GM10266 (cell line): ENCODE measurements at regions not wholly inside any gene's neighbourhood (a gene's known extent, or its start where the extent isn't known, plus 50 kb on each side); places are given as distances from the start of the nearest gene placed in this dataset.
"Not testable (repeated sequence)": the region's sequence is repeated elsewhere in the genome, so short reads cannot be mapped to it uniquely, and the experiment has no call there.

Experiments
- DNase-seq: peaks from one replicate; pipeline ENCODE4 v3.0.0; 2012; ENCODE audit errors: extremely low spot score
- TF ChIP-seq, protein P1 (sequence below): IDR thresholded peaks from 2 replicates; pipeline ENCODE4 v1.5.1; 2012; ENCODE audit warnings: mild to moderate bottlenecking, low read depth; ENCODE audit not compliant: control insufficient read depth, insufficient read depth; ENCODE audit errors: missing control alignments

DNA sequence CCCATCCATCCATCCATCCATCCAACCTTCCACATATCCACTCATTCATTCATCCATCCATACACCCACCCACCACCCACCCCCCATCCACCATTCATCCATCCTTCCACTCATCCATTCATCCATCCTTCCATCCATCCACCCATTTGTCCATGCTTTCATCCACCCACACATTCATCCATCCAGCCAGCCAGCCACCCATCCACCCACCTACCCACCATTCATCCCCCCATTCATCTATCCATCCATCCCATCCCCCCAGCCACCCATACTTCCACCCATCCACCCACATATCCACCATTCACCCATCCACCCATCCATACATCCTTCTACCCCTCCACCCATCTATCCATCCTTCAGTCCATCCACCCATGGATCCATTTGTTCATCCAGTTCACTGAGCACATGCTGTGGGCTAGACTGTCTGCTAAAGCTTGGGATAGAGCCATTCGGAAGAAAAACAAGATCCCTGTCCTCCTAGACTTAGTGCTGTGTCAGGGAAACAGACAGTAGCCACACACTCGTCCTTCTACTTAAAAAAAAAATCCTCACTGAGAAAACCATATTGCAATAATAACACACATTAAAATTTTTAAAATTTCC lies 377.5 kb downstream of the ADGRD1 start:
- DNase-seq: no peak
- TF ChIP-seq, protein P1, sequence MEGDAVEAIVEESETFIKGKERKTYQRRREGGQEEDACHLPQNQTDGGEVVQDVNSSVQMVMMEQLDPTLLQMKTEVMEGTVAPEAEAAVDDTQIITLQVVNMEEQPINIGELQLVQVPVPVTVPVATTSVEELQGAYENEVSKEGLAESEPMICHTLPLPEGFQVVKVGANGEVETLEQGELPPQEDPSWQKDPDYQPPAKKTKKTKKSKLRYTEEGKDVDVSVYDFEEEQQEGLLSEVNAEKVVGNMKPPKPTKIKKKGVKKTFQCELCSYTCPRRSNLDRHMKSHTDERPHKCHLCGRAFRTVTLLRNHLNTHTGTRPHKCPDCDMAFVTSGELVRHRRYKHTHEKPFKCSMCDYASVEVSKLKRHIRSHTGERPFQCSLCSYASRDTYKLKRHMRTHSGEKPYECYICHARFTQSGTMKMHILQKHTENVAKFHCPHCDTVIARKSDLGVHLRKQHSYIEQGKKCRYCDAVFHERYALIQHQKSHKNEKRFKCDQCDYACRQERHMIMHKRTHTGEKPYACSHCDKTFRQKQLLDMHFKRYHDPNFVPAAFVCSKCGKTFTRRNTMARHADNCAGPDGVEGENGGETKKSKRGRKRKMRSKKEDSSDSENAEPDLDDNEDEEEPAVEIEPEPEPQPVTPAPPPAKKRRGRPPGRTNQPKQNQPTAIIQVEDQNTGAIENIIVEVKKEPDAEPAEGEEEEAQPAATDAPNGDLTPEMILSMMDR: no peak

DNA sequence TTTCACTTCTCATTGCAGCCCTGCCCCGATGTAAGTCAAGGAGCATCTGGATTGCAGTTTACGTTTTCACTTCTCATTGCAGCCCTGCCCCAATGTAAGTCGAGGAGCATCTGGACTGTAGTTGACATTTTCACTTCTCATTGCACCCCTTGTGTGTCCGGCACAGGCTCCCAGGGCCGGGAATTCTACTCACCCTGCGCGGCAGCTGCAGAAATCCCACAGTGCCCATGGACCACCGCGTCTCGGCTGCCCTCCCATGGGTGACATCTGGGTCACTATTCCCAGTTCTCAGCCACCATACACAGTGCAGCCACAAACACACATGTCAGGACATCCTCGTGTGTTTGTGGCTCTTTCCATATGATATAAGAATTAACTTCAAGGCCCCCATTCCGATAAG lies 378.5 kb downstream of the ADGRD1 start:
- no peak for DNase-seq
- TF ChIP-seq, protein P1: no peak

- TF ChIP-seq, protein P1: no peak
- DNase-seq: no peak
These were observed 377.8 kb upstream of the SFSWAP start for GRCh38 chr12:131333136-131333535.

DNA sequence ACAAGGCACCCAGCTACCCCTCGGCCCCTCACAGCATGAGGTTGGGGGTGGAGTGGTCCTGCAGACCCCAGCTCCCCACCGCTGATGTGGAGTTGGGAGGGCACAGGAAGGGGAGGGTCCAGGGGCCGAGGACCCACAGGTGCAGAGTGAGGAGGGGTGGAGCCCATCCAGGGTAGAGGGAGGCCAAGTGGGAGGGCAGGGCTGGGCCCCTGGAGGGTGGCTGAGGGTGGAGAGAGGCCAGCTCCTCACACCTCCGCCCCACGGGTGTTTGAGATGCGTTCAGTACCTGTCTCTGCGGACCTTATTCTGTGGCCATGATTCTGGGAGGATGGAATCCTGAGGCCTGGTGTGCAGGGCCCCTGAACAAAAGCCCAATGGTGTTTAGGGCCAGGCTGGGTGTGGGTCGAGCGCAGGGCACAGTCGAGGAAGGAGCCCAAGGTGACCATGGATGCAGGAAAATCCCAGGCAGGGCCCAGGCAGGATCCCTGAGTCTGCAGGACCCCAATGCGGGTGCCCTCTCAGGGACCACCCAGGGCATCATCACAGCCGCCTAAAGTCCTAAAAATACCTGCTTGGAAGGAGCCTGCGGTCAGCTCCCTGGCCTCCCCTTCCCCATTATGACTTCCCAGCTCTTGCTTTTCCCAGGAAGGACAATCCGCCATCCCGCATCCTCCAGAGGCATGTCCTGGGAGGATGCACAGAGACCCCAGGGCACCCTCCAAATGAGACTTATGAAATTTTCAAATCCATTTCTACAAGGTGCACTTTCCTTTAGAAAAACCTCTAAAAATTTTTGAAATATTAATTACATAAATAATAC lies 377.1 kb upstream of the SFSWAP start:
- DNase-seq: no peak
- TF ChIP-seq, protein P1: no peak

DNA sequence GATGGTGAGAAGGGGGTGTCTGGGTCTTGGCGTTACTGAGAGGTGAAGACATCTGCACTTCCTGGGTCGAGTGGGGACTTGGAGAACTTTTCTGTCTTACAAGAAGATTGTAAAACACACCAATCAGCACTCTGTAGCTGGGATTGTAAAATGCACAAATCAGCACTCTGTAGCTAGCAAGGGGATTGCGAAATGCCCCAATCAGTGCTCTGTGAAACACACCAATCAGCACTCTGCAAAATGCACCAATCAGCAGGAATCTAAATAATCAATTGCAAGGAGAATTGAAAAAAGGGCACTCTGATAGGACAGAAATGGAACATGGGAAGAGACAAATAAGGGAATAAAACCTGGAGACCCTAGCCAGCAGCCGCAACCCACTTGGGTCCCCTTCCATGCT lies 376.1 kb upstream of the SFSWAP start:
- TF ChIP-seq, protein P1: no peak
- DNase-seq: no peak

- DNase-seq: no peak
These were observed 375.4 kb upstream of the SFSWAP start for GRCh38 chr12:131335456-131335855.

DNA sequence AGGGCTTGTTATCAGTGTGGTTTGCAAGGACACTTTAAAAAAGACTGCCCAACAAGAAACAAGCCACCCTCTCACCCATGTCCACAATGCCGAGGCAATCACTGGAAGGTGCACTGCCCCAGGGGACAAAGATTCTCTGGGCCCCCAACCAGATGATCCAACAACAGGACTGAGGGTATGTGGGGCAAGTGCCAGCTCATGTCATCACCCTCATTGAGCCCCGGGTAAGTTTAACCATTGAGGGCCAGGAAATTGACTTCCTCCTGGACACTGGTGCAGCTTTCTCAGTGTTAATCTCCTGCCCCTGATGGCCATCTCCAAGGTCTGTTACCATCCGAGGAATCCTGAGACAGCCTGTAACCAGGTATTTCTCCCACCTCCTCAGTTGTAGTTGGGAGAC lies 373.0 kb upstream of the SFSWAP start:
- not testable (repeated sequence) for DNase-seq

More at GRCh38 chr12:131335456-131335855, 375.4 kb upstream of the SFSWAP start:
- TF ChIP-seq, protein P1: no peak
